Breast epithelium (tissue), 4 donors: ENCODE measurements at regions not wholly inside any gene's neighbourhood (a gene's known extent, or its start where the extent isn't known, plus 50 kb on each side); places are given as distances from the start of the nearest gene placed in this dataset.

Experiments used
- DNase-seq, 2 donors: peaks; one replicate each; pipeline ENCODE4 v3.0.0-alpha.2; 2019; ENCODE audit warnings: low spot score in 2 of 2
- H3K27ac ChIP-seq, 2 donors: fragments of 200-600 bp; sonication (generic) in 1 of 2; one replicate each; pipeline ENCODE4 v1.5.1; 2016 to 2019; ENCODE audit warnings: mild to moderate bottlenecking in 1 of 2
- H3K27me3 ChIP-seq, 2 donors: fragments of 200-600 bp; sonication (generic) in 1 of 2; one replicate each; pipeline versions ENCODE4 v1.5.1 to v1.6.0; 2017 to 2019; ENCODE audit warnings: control low read depth in 1 of 2, mild to moderate bottlenecking in 1 of 2
- H3K36me3 ChIP-seq: fragments of 200-600 bp; one replicate; pipeline ENCODE4 v1.5.1; 2019
- H3K4me1 ChIP-seq, 2 donors: fragments of 200-600 bp; sonication (generic); one replicate each; pipeline ENCODE4 v1.5.1; 2016 to 2019; ENCODE audit warnings: control low read depth in 1 of 2
- H3K4me3 ChIP-seq, 3 donors: fragments of 200-600 bp; sonication (generic); 1 replicate in 2 of 3; 2 replicates in 1 of 3; pipeline ENCODE4 v1.5.1; 2016 to 2019; ENCODE audit warnings: mild to moderate bottlenecking in 3 of 3, moderate library complexity in 2 of 3
- H3K9me3 ChIP-seq, 2 donors: fragments of 200-600 bp; sonication (generic) in 1 of 2; one replicate each; pipeline ENCODE4 v1.5.1; 2016 to 2019; ENCODE audit warnings: control low read depth in 1 of 2
- CTCF ChIP-seq, 3 donors: fragments of 450-650 bp; IDR thresholded peaks; one replicate each; pipeline ENCODE4 v1.5.1; 2016 to 2017; ENCODE audit warnings: antibody characterized with exemption in 3 of 3, mild to moderate bottlenecking in 3 of 3, moderate library complexity in 3 of 3
- POLR2A ChIP-seq: fragments of 450-650 bp; IDR thresholded peaks from one replicate; pipeline ENCODE4 v1.6.1; 2016; ENCODE audit warnings: antibody characterized with exemption, mild to moderate bottlenecking, moderate library complexity
- POLR2AphosphoS5 ChIP-seq, 3 donors: sonication (generic); formaldehyde crosslinking; IDR thresholded peaks; one replicate each; pipeline ENCODE4 v1.6.1; 2017; ENCODE audit warnings: antibody characterized with exemption in 3 of 3
- intact Hi-C: fragments of 100-400 bp; cut with DNase I; formaldehyde crosslinking; loops from one replicate; pipeline ENCODE4 v1.15.1; 2023; ENCODE audit warnings: low total_unique reads

- DNase-seq = no peak
- Histone ChIP-seq H3K36me3 (no peaks in the 10 kb centered on the region), H3K27ac (no peak overlapping the region), H3K9me3 (no peaks in the 10 kb centered on the region), H3K4me1 (no peaks in the 10 kb centered on the region), H3K27me3 (no peaks in the 10 kb centered on the region), H3K4me3 (no peak overlapping the region)
- TF ChIP-seq POLR2A (no peak), CTCF (IDR thresholded peaks at IDR 0.05) (no peak), POLR2AphosphoS5 (IDR thresholded peaks at IDR 0.05) (no peak)
- intact Hi-C loops = no loop called here
These were observed 73.3 kb upstream of the PICALM start for GRCh38 chr11:86142170-86142569.

DNA sequence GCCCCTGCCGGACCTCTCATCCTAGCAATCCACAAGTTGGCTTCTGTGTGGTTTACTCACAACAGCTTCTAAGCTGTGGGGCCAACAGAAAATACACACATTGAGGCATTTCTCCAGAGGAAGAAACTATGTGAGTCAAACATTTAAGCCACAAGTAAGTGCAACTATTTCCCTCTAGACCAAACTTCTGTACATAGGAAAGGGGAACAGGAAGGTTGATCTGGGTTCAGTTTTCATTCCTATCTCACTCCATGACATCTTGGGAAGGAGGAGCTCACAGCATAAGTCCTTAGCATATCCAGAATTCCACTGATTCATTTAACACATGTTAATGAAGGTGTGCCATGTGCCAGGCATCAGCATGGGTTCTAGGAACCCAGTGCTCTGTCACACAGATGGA is 72.8 kb upstream of the PICALM start:
- Histone ChIP-seq H3K27me3 (no peaks in the 10 kb centered on the region), H3K36me3 (no peaks in the 10 kb centered on the region), H3K4me3 (no peak overlapping the region), H3K27ac (no peak overlapping the region), H3K4me1 (no peaks in the 10 kb centered on the region), H3K9me3 (no peaks in the 10 kb centered on the region)
- intact Hi-C loops = no loop called here
- TF ChIP-seq POLR2AphosphoS5 (IDR thresholded peaks at IDR 0.05) (no peak), CTCF (IDR thresholded peaks at IDR 0.05) (no peak), POLR2A (no peak)
- no peak for DNase-seq

DNA sequence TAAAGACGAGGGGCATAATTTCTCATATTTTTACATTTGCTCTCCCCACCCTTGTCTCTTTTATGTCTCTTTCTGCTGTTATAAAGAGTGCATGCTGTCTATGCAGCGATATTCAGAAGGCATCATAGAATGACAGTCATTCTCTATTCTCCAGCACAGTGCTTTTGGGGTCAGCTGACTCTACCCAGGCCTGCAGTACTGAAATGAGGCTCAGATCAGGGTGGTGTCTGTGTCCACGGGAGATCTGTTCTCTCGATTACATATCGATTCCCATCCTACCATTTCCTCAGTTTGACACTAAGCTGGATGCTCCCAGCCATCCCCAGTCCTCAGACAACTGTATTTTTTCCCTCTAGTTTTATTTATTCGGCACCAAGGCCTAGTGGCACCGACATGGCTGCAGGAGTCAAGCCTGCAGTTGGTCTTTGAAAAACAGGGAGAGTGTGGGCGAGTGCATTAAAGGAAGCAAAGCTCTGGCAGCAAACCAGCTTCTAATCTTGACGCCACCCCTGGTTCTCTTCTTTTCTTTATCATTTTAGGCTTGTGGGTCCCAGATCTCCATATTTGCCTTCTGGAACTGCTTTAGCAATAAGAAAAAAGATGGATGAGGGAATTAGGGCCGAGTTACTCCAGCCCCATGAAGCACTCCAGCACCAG is 71.6 kb upstream of the PICALM start:
- DNase-seq = no peak
- Histone ChIP-seq H3K9me3 (no peaks in the 10 kb centered on the region), H3K27me3 (no peaks in the 10 kb centered on the region), H3K4me1 (no peaks in the 10 kb centered on the region), H3K27ac (no peak overlapping the region), H3K4me3 (no peak overlapping the region), H3K36me3 (no peaks in the 10 kb centered on the region)
- TF ChIP-seq POLR2A (no peak), POLR2AphosphoS5 (IDR thresholded peaks at IDR 0.05) (no peak), CTCF (IDR thresholded peaks at IDR 0.05) (no peak)
- intact Hi-C loops = no loop called here

- Histone ChIP-seq H3K27ac (no peak overlapping the region), H3K4me1 (no peaks in the 10 kb centered on the region), H3K4me3 (no peak overlapping the region), H3K36me3 (no peaks in the 10 kb centered on the region), H3K9me3 (no peaks in the 10 kb centered on the region), H3K27me3 (no peaks in the 10 kb centered on the region)
- DNase-seq = no peak
- TF ChIP-seq POLR2A = no peak
- no peak for TF ChIP-seq POLR2AphosphoS5 (IDR thresholded peaks at IDR 0.05)
- intact Hi-C loops = no loop called here
These were observed 70.1 kb upstream of the PICALM start for GRCh38 chr11:86138958-86139357.

- no peak overlapping the region for H3K27ac ChIP-seq
- intact Hi-C loops = no loop called here
These were observed 67.7 kb upstream of the PICALM start for GRCh38 chr11:86136538-86136937.

More at GRCh38 chr11:86136538-86136937, 67.7 kb upstream of the PICALM start:
- no peak for TF ChIP-seq POLR2A
- no peak for TF ChIP-seq POLR2AphosphoS5 (IDR thresholded peaks at IDR 0.05)
- TF ChIP-seq CTCF (IDR thresholded peaks at IDR 0.05) = no peak
- Histone ChIP-seq H3K27me3 (no peaks in the 10 kb centered on the region), H3K36me3 (no peaks in the 10 kb centered on the region), H3K4me1 (no peaks in the 10 kb centered on the region), H3K9me3 (no peaks in the 10 kb centered on the region), H3K4me3 (no peak overlapping the region)
- DNase-seq = no peak
